ENCODE measurements at regions not wholly inside any gene's neighbourhood (a gene's known extent, or its start where the extent isn't known, plus 50 kb on each side); places are given as distances from the start of the nearest gene placed in this dataset.

DNA sequence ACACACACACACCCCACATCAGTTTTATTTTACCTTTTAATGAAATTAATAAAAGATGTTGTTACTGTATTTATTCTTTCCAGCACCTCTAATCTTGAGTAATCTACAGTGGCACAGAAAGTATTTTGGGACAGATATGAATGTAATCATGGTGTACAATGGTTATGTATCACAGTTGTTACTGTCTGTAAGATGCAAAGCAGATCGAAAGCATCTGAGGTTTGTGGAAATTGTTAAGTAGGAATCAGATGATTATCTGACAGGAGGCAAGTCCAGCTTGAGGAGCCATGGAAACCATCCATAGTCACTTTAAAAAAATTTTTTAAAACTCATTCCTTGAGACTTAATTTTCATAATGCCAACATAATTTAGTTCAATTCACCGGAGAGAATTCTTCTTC lies 636.3 kb upstream of the MARCKS start:
- TF ChIP-seq, protein P1, sequence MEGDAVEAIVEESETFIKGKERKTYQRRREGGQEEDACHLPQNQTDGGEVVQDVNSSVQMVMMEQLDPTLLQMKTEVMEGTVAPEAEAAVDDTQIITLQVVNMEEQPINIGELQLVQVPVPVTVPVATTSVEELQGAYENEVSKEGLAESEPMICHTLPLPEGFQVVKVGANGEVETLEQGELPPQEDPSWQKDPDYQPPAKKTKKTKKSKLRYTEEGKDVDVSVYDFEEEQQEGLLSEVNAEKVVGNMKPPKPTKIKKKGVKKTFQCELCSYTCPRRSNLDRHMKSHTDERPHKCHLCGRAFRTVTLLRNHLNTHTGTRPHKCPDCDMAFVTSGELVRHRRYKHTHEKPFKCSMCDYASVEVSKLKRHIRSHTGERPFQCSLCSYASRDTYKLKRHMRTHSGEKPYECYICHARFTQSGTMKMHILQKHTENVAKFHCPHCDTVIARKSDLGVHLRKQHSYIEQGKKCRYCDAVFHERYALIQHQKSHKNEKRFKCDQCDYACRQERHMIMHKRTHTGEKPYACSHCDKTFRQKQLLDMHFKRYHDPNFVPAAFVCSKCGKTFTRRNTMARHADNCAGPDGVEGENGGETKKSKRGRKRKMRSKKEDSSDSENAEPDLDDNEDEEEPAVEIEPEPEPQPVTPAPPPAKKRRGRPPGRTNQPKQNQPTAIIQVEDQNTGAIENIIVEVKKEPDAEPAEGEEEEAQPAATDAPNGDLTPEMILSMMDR (IDR thresholded peaks at IDR 0.05) = no peak
- TF ChIP-seq POLR2A (IDR thresholded peaks at IDR 0.05) = no peak
- TF ChIP-seq POLR2AphosphoS5 (IDR thresholded peaks at IDR 0.05) = no peak
